ENCODE measurements at regions not wholly inside any gene's neighbourhood (a gene's known extent, or its start where the extent isn't known, plus 50 kb on each side); places are given as distances from the start of the nearest gene placed in this dataset.

DNA sequence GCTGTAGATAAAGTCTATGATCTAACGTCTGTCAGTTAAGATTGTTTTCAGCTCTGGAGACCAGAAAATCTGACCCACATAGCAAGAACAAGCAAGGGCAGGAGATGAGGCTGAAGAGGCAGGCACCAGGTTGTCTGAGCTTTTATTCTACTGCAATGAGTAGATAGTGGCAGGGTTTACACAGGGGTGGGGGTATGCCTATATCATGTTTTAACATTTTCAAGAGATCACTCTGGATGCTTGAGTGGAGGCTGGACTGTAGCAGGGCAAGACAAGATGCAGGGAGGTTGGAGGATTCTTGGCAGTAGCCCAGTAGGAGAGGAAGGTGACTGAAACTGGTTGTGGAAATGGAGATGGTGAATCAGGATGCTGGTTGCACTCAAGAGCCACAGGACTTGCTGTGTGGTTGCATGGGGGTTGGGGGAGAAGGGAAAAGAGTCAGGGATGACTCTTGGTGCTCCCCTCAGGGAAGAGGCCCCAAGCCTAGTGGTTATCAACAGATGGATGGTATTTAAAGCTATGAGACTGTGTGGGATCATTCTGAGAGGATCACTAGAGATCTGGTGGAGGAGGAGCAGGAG is 143.1 kb upstream of the KCNJ18 start:
- TF ChIP-seq, protein P1, sequence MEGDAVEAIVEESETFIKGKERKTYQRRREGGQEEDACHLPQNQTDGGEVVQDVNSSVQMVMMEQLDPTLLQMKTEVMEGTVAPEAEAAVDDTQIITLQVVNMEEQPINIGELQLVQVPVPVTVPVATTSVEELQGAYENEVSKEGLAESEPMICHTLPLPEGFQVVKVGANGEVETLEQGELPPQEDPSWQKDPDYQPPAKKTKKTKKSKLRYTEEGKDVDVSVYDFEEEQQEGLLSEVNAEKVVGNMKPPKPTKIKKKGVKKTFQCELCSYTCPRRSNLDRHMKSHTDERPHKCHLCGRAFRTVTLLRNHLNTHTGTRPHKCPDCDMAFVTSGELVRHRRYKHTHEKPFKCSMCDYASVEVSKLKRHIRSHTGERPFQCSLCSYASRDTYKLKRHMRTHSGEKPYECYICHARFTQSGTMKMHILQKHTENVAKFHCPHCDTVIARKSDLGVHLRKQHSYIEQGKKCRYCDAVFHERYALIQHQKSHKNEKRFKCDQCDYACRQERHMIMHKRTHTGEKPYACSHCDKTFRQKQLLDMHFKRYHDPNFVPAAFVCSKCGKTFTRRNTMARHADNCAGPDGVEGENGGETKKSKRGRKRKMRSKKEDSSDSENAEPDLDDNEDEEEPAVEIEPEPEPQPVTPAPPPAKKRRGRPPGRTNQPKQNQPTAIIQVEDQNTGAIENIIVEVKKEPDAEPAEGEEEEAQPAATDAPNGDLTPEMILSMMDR (conservative IDR thresholded peaks at IDR 0.05; ENCODE audit: low read depth, low read length), result no peak
- TF ChIP-seq EZH2 (IDR thresholded peaks at IDR 0.05; ENCODE audit: borderline replicate concordance, low read depth, low read length, poor library complexity, severe bottlenecking), result no peak
